Type B pancreatic cell (in vitro differentiated cells): ENCODE measurements at regions not wholly inside any gene's neighbourhood (a gene's known extent, or its start where the extent isn't known, plus 50 kb on each side); places are given as distances from the start of the nearest gene placed in this dataset.

Experiments used
- DNase-seq: peaks from one replicate; pipeline ENCODE4 v3.0.0; 2021; ENCODE audit warnings: mixed read lengths; ENCODE audit not compliant: unreplicated experiment; ENCODE audit errors: extremely low spot score
- H3K27ac Mint-ChIP-seq: 2 replicates; pipeline ENCODE4 v1.8.0; 2021; ENCODE audit warnings: mild to moderate bottlenecking, mixed read lengths
- H3K27me3 Mint-ChIP-seq: 2 replicates; pipeline ENCODE4 v1.8.0; 2021; ENCODE audit warnings: mixed read lengths
- H3K36me3 Mint-ChIP-seq: 2 replicates; pipeline ENCODE4 v1.8.0; 2021; ENCODE audit warnings: mixed read lengths
- H3K4me1 Mint-ChIP-seq: one replicate; pipeline ENCODE4 v1.8.0; 2021; ENCODE audit warnings: mixed read lengths; ENCODE audit not compliant: unreplicated experiment
- H3K4me3 Mint-ChIP-seq: 2 replicates; pipeline ENCODE4 v1.8.0; 2021; ENCODE audit warnings: mild to moderate bottlenecking, mixed read lengths
- H3K9me3 Mint-ChIP-seq: 2 replicates; pipeline ENCODE4 v1.8.0; 2021; ENCODE audit warnings: mixed read lengths
- TF ChIP-seq, protein P1 (sequence below): fragments of 200-600 bp; sonication (generic); conservative IDR thresholded peaks from 2 replicates; pipeline ENCODE4 v1.5.0; 2021; ENCODE audit warnings: antibody characterized with exemption, mild to moderate bottlenecking

DNA sequence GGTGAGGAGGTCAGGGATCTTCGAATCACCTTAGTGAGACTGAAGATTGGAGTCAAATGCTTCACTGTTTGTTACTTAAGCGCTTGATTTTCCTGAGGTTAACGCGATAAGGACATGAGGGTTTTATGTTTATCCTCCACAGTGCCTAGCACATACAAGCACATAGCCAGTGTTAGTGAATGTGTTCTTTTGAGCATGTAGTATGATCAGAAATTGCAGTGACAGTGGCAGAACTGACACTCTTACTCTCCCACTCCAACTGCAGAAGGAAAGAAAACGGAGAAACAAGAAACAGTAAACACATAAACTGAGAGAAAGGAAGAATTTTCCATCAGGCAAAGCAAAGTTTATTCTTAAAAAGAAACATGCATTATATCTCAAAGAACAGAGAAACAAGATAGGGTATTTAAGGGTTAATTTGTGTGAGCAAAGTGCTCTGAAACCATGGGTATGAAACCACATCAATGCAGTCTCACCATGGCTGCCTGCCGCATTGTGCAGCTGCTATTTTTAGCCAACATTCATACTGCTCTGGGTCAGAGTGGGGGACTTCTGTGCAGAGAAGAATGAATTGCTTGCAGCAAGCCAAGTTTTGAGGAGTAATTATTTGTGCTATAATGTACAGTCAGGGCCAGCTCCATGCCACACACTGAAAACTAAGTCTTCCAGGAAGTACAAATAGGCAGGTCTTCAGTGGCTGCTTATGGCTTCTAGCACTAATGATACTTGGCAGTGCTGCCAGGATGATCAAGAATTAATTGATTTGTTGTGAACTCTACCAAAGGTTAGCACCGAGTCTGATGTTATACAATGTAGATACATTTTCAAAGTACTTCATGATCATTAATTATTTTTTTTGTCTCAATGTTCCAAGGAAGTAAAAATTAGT lies 152.0 kb downstream of the MACC1 start:
- no peak for DNase-seq
- H3K27ac Mint-ChIP-seq, result no peak overlapping the region
- H3K27me3 Mint-ChIP-seq, result no peaks in the 10 kb centered on the region
- no peaks in the 10 kb centered on the region for H3K36me3 Mint-ChIP-seq
- no peak overlapping the region for H3K4me3 Mint-ChIP-seq
- H3K9me3 Mint-ChIP-seq, result peaks cover 4% of the 10 kb centered on the region
- TF ChIP-seq, protein P1, sequence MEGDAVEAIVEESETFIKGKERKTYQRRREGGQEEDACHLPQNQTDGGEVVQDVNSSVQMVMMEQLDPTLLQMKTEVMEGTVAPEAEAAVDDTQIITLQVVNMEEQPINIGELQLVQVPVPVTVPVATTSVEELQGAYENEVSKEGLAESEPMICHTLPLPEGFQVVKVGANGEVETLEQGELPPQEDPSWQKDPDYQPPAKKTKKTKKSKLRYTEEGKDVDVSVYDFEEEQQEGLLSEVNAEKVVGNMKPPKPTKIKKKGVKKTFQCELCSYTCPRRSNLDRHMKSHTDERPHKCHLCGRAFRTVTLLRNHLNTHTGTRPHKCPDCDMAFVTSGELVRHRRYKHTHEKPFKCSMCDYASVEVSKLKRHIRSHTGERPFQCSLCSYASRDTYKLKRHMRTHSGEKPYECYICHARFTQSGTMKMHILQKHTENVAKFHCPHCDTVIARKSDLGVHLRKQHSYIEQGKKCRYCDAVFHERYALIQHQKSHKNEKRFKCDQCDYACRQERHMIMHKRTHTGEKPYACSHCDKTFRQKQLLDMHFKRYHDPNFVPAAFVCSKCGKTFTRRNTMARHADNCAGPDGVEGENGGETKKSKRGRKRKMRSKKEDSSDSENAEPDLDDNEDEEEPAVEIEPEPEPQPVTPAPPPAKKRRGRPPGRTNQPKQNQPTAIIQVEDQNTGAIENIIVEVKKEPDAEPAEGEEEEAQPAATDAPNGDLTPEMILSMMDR, result no peak
- peaks cover 5% of the 10 kb centered on the region for H3K4me1 Mint-ChIP-seq

DNA sequence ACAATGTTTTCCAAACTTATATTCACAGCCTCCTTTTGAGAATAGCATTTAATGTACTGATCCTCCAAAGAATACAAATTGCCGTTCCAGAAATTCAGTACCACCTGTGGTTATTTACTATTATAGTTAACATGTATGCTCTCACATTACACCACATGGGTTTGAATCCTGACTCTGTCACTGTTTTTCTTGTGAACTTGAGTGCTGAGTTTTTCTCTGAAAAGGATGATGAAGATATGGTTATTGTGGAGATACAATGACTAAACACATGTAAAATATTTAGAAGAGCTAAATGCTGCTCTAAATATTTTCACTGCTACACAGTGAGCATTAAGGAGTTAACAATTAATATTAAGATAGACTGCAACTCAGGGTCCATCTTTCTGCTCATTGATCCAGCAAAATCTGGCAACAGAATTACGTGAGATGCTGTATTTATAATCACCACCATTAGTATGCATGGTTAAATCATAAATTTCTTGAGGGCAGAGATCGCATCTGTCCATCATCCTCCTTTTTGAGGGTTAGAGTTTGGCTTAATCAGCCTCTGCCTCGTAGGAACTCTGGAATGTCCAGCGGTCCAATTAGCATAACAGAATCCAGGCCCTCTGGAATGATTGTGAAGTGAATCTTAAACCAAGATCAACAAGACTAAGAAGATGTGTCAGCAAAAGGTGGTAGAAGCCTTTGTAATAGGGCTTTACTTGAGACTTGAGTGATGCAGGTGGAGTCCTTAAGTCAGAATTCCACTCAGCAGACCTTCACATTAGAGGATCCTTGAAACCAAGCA lies 152.8 kb downstream of the MACC1 start:
- no peak overlapping the region for H3K27ac Mint-ChIP-seq

DNA sequence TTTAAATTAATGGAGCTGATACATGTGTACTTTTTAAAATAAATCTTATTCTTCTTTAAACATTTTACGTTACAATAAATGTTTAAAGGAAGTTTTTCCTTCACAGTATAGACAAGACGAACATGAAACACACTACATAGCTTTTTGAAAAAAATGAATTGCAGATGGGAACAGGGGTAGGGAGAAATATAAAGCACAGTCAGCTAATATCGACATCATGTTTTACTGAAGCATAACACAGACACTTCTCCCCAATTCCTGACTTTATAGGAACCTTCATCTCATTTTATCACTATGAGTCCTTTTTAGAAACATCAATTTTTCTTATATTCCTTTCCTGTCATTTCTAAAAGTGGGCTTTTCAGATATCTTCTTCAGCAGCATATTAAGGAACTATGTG lies 153.5 kb downstream of the MACC1 start:
- H3K4me1 Mint-ChIP-seq, result peaks cover 5% of the 10 kb centered on the region
- no peaks in the 10 kb centered on the region for H3K27me3 Mint-ChIP-seq
- no peak for DNase-seq
- peaks cover 4% of the 10 kb centered on the region for H3K9me3 Mint-ChIP-seq
- no peak overlapping the region for H3K27ac Mint-ChIP-seq
- H3K36me3 Mint-ChIP-seq, result no peaks in the 10 kb centered on the region
- no peak overlapping the region for H3K4me3 Mint-ChIP-seq
- TF ChIP-seq, protein P1, result no peak

More for the DNA sequence above, 152.8 kb downstream of the MACC1 start:
- Mint-ChIP-seq H3K4me3 (no peak overlapping the region), H3K9me3 (peaks cover 4% of the 10 kb centered on the region), H3K4me1 (peaks cover 5% of the 10 kb centered on the region), H3K36me3 (no peaks in the 10 kb centered on the region), H3K27me3 (no peaks in the 10 kb centered on the region)
- no peak for DNase-seq
- TF ChIP-seq, protein P1, result no peak

DNA sequence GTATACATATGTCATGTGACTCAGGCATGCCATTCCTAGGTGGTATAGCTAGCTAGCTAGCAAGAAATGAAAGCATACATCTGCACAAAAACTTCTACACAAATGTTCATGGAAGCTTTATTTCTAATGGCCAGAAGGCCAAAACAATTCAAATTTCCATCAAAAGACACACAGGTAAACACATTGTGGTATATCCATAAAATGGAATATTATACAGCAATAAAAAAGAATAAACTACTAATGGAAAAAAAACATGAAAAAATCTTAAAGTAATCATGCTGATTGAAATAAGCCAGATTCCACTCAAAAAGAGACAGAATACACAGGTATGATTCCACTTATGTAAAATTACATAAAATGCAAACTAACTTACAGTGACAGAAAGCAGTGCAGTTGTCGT lies 154.3 kb downstream of the MACC1 start:
- Mint-ChIP-seq H3K4me1 (peaks cover 5% of the 10 kb centered on the region), H3K36me3 (no peaks in the 10 kb centered on the region), H3K9me3 (peaks cover 4% of the 10 kb centered on the region), H3K4me3 (no peak overlapping the region), H3K27me3 (no peaks in the 10 kb centered on the region), H3K27ac (no peak overlapping the region)
- TF ChIP-seq, protein P1, result no peak
- no peak for DNase-seq

DNA sequence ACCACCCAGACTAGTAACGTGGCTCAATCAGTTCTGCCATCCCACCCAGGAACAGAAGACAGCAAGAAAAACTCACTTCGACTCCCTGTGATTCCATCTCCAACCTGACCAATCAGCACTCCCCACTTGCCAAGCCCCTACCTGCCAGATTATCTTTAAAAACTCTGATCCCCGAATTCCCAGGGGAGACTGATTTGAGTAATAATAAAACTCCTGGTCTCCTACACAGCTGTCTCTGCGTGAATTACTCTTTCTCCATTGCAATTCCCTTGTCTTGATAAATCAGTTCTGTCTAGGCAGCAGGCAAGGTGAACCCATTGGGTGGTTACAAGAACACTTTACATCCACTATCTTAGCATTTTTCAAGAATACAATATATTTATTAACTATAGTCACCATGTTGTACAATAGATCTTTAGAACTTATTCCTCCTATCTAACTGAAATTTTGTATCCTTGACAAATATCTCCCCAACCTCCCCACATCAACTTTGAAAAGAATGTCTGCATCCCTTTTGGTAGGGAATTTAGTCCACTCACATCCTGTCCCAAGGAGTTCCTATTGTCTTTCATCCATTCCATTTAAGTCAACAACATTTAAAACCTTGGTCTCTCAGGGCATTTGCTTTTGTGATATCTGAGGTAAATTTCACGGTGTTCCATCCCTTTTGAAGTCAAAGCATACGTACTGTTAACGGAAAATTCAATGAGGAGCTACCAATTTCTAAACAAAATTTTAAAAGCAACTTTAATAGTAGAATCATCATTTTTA lies 163.7 kb downstream of the MACC1 start:
- TF ChIP-seq, protein P1, result no peak
- H3K36me3 Mint-ChIP-seq, result no peaks in the 10 kb centered on the region
- no peak overlapping the region for H3K27ac Mint-ChIP-seq
- H3K4me3 Mint-ChIP-seq, result no peak overlapping the region
- no peaks in the 10 kb centered on the region for H3K4me1 Mint-ChIP-seq
- H3K27me3 Mint-ChIP-seq, result no peaks in the 10 kb centered on the region
- DNase-seq, result no peak
- H3K9me3 Mint-ChIP-seq, result no peaks in the 10 kb centered on the region
